ENCODE measurements at regions not wholly inside any gene's neighbourhood (a gene's known extent, or its start where the extent isn't known, plus 50 kb on each side); places are given as distances from the start of the nearest gene placed in this dataset.

GRCh38 chr1:30125021-30125820, 598.2 kb downstream of the MATN1 start:
- no peak for TF ChIP-seq EZH2 (IDR thresholded peaks at IDR 0.05)
- no peak for TF ChIP-seq CTCF (IDR thresholded peaks at IDR 0.05 in 2 of 3, conservative IDR thresholded peaks at IDR 0.05 in 1 of 3; ENCODE audit: borderline replicate concordance in 1 of 3, insufficient read depth in 1 of 3, low read depth in 2 of 3, low read length in 2 of 3)
- TF ChIP-seq REST (IDR thresholded peaks at IDR 0.05; ENCODE audit: low read depth): no peak
- no peak for TF ChIP-seq POLR2A (IDR thresholded peaks at IDR 0.05; ENCODE audit: borderline replicate concordance, extremely low read depth, insufficient read depth, insufficient read length)
- no peak for TF ChIP-seq YY1 (IDR thresholded peaks at IDR 0.05; ENCODE audit: extremely low read depth, insufficient replicate concordance, low read depth, low read length)
- no peak for TF ChIP-seq MAX (IDR thresholded peaks at IDR 0.05)
- TF ChIP-seq EZH2phosphoT487 (IDR thresholded peaks at IDR 0.05; ENCODE audit: borderline replicate concordance): no peak
- TF ChIP-seq SP1 (IDR thresholded peaks at IDR 0.05; ENCODE audit: low read depth): no peak
- TF ChIP-seq CEBPB (IDR thresholded peaks at IDR 0.05; ENCODE audit: low read depth): no peak
- TF ChIP-seq RAD21 (IDR thresholded peaks at IDR 0.05; ENCODE audit: low read depth): no peak
- no peak for TF ChIP-seq POLR2AphosphoS5 (IDR thresholded peaks at IDR 0.05; ENCODE audit: low read depth, low read length)

All from HCT116 (cell line).